ENCODE measurements at regions not wholly inside any gene's neighbourhood (a gene's known extent, or its start where the extent isn't known, plus 50 kb on each side); places are given as distances from the start of the nearest gene placed in this dataset.

DNA sequence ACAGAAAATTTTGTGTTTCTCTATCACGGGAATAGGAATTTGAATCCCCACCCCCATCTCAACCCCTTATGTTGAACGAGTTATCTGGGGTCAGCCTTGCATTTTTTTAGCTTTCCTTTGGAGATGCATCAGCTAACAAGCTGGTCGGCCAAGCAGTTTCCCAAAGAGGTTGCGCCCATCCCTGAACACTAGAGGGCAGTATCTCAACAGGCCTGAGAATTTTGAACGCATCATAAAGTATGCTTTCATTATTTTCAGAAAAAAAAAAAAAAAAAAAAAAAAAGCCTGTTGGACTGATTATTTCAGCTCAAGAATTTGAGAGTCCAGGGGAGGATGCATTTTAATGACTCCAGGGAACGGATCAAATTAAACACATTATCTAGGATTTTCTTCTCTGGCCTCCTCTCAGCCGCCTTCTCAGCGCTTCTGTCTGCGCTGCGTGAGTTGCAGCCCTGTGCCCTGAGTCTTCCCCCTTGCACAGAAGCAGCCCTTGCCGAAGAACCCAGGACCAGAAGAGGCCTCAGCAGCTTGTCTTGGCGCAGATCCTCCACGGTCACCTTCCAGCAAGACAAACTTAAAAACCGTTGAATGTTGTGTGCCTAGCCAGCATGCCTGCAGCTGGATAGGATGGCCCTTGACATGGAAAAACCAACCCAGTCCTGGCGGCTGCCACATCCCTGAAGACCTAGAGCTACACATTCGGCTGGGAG is 76.6 kb upstream of the GZMB start:
- H3K27ac ChIP-seq, result no peak overlapping the region
- peak in 1 of 2 donors; percentile 50 for DNase-seq (ENCODE audit: low spot score in 2 of 2)
- no peaks in the 10 kb centered on the region for H3K9me3 ChIP-seq
- H3K4me1 ChIP-seq, result no peaks in the 10 kb centered on the region
- H3K4me3 ChIP-seq, result peak overlapping the region; percentile 15 to 35 (median 33)
- no peak for TF ChIP-seq POLR2AphosphoS5 (IDR thresholded peaks at IDR 0.05)
- TF ChIP-seq, protein P1, sequence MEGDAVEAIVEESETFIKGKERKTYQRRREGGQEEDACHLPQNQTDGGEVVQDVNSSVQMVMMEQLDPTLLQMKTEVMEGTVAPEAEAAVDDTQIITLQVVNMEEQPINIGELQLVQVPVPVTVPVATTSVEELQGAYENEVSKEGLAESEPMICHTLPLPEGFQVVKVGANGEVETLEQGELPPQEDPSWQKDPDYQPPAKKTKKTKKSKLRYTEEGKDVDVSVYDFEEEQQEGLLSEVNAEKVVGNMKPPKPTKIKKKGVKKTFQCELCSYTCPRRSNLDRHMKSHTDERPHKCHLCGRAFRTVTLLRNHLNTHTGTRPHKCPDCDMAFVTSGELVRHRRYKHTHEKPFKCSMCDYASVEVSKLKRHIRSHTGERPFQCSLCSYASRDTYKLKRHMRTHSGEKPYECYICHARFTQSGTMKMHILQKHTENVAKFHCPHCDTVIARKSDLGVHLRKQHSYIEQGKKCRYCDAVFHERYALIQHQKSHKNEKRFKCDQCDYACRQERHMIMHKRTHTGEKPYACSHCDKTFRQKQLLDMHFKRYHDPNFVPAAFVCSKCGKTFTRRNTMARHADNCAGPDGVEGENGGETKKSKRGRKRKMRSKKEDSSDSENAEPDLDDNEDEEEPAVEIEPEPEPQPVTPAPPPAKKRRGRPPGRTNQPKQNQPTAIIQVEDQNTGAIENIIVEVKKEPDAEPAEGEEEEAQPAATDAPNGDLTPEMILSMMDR (IDR thresholded peaks at IDR 0.05), result peak in 2 of 3 donors; percentile 39 to 48
- no peak for TF ChIP-seq POLR2A (IDR thresholded peaks at IDR 0.05)
- no peaks in the 10 kb centered on the region for H3K36me3 ChIP-seq
- intact Hi-C loops (cut with DNase I; ENCODE audit: low total_unique reads), result no loop called here
- no peaks in the 10 kb centered on the region for H3K27me3 ChIP-seq

DNA sequence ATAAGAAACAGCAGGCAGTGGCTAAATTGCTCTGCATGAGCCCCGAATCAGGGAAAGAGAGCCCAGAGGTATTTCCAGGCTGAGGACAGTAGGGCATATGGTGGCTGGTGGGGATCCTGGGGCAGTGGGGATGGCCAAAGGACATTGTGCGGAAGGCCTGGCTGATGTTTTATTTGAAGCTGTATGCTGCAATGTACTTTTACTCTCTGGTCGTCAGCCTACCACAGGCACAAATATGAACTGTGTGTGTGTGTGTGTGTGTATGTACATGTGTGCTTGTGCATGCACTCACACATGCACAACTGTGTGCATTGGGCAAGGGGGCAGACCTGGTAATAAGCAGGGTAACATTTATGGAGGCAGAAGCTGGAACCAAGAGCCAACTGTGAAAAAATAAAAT is 74.7 kb upstream of the GZMB start:
- H3K4me1 ChIP-seq, result no peaks in the 10 kb centered on the region
- no peak overlapping the region for H3K4me3 ChIP-seq
- no peak overlapping the region for H3K27ac ChIP-seq
- intact Hi-C loops (cut with DNase I; ENCODE audit: low total_unique reads), result no loop called here
- TF ChIP-seq, protein P1 (IDR thresholded peaks at IDR 0.05), result no peak
- TF ChIP-seq POLR2AphosphoS5 (IDR thresholded peaks at IDR 0.05), result no peak
- no peak for TF ChIP-seq POLR2A (IDR thresholded peaks at IDR 0.05)
- no peak for DNase-seq (ENCODE audit: low spot score in 2 of 2)
- no peaks in the 10 kb centered on the region for H3K36me3 ChIP-seq
- no peaks in the 10 kb centered on the region for H3K9me3 ChIP-seq
- no peaks in the 10 kb centered on the region for H3K27me3 ChIP-seq

DNA sequence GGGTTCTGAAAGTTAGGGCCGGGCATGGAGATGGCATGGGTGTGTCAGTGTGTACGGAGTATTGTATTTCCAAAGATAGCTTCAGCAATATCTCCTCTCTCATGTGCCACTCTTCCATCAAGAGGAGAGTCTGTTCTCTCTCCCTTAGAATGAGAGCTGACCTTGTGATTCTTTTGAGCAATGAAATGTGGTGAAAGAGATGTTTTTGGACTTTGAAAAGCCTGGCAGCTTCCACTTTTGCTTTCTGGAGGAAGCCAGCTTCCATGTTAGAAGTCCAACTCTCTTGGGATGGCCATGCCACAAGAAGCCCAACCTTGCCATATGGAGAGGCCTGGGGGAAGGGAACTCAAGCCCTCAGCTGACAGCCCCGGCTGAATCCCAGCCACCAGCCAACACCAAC is 72.4 kb upstream of the GZMB start:
- Histone ChIP-seq H3K4me3 (no peak overlapping the region), H3K36me3 (no peaks in the 10 kb centered on the region), H3K4me1 (no peaks in the 10 kb centered on the region), H3K27me3 (no peaks in the 10 kb centered on the region), H3K27ac (no peak overlapping the region), H3K9me3 (no peaks in the 10 kb centered on the region)
- intact Hi-C loops (cut with DNase I; ENCODE audit: low total_unique reads), result no loop called here
- DNase-seq (ENCODE audit: low spot score in 2 of 2), result no peak
- no peak for TF ChIP-seq POLR2A (IDR thresholded peaks at IDR 0.05)
- TF ChIP-seq POLR2AphosphoS5 (IDR thresholded peaks at IDR 0.05), result no peak
- TF ChIP-seq, protein P1 (IDR thresholded peaks at IDR 0.05), result no peak

DNA sequence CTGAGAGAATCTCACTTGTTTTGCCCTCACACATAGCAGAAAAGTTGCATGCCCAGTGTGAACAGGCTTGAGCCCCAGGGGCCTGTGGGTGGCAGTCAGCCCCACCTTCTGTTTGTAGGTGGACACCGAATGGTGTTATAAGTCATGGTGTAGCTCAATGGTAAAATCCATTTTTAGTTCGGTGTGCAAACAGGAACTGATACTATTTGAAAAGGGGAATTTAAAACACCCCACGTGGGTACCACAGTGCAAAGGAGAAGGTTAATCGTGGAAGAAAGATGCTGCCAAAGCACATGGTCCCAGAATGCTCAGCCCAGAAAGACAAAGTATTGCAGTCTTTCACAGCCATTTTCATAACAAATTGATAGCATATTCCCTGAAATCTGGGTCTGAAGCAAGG is 71.8 kb upstream of the GZMB start:
- no peak overlapping the region for H3K27ac ChIP-seq
- no peaks in the 10 kb centered on the region for H3K36me3 ChIP-seq
- no peak for DNase-seq (ENCODE audit: low spot score in 2 of 2)
- intact Hi-C loops (cut with DNase I; ENCODE audit: low total_unique reads), result no loop called here
- no peaks in the 10 kb centered on the region for H3K9me3 ChIP-seq
- H3K27me3 ChIP-seq, result no peaks in the 10 kb centered on the region
- no peak overlapping the region for H3K4me3 ChIP-seq
- no peak for TF ChIP-seq POLR2A (IDR thresholded peaks at IDR 0.05)
- TF ChIP-seq, protein P1 (IDR thresholded peaks at IDR 0.05), result no peak
- TF ChIP-seq POLR2AphosphoS5 (IDR thresholded peaks at IDR 0.05), result no peak
- H3K4me1 ChIP-seq, result no peaks in the 10 kb centered on the region

DNA sequence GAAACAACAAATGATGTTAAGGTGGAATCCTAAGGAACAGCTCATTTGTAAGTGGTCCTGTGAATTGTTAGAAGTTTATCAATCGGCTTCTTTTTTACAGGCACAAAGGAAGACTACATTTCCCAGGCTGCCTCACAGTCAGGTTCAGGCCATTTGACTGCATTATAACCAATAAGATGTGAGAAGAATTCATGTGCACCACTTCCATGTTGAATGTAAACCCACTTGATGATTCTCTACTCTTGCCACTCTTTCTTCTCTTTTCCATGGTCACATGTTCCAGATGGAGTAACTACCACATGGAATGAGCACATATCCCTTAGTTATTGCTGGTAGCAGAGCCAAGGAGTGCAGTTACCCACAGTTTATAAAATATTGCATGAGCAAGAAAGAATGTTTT is 67.1 kb upstream of the GZMB start:
- H3K27me3 ChIP-seq, result no peaks in the 10 kb centered on the region
- DNase-seq (ENCODE audit: low spot score in 2 of 2), result no peak
- TF ChIP-seq POLR2A (IDR thresholded peaks at IDR 0.05), result no peak
- TF ChIP-seq, protein P1 (IDR thresholded peaks at IDR 0.05), result no peak
- TF ChIP-seq POLR2AphosphoS5 (IDR thresholded peaks at IDR 0.05), result no peak
- H3K36me3 ChIP-seq, result no peaks in the 10 kb centered on the region
- H3K27ac ChIP-seq, result no peak overlapping the region
- no peak overlapping the region for H3K4me3 ChIP-seq
- H3K9me3 ChIP-seq, result no peaks in the 10 kb centered on the region
- no peaks in the 10 kb centered on the region for H3K4me1 ChIP-seq
- intact Hi-C loops (cut with DNase I; ENCODE audit: low total_unique reads), result no loop called here
